ENCODE measurements at regions not wholly inside any gene's neighbourhood (a gene's known extent, or its start where the extent isn't known, plus 50 kb on each side); places are given as distances from the start of the nearest gene placed in this dataset.

DNA sequence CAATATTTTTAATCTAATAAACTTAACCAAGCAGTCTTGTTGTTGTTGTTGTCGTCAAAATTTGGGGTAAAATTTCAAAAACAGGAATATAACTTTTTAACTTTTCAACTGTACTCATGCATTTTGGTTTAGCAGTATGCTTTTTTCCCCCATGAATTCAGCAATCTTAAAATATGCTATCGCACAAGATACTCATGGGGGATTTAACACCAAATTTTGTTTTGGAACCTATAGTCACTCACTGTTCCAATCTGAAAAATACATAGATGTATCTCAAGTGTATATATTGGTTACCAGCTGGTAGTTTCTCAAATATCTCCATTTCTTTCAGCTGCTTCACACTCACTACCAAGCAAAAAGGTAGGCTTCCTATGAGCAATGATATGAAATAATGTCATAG is 91.4 kb upstream of the PIK3CG start:
- TF ChIP-seq RFX5 (IDR thresholded peaks at IDR 0.05) (no peak), POLR2A (IDR thresholded peaks at IDR 0.05; ENCODE audit: low read length) (no peak), CEBPB (IDR thresholded peaks at IDR 0.05) (no peak)
- TF ChIP-seq, protein P1, sequence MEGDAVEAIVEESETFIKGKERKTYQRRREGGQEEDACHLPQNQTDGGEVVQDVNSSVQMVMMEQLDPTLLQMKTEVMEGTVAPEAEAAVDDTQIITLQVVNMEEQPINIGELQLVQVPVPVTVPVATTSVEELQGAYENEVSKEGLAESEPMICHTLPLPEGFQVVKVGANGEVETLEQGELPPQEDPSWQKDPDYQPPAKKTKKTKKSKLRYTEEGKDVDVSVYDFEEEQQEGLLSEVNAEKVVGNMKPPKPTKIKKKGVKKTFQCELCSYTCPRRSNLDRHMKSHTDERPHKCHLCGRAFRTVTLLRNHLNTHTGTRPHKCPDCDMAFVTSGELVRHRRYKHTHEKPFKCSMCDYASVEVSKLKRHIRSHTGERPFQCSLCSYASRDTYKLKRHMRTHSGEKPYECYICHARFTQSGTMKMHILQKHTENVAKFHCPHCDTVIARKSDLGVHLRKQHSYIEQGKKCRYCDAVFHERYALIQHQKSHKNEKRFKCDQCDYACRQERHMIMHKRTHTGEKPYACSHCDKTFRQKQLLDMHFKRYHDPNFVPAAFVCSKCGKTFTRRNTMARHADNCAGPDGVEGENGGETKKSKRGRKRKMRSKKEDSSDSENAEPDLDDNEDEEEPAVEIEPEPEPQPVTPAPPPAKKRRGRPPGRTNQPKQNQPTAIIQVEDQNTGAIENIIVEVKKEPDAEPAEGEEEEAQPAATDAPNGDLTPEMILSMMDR (IDR thresholded peaks at IDR 0.05), result no peak

All from A549 (cell line).